Left ventricle myocardium inferior (tissue), 1 donor: ENCODE measurements at regions not wholly inside any gene's neighbourhood (a gene's known extent, or its start where the extent isn't known, plus 50 kb on each side); places are given as distances from the start of the nearest gene placed in this dataset.

Source experiments
- DNase-seq: peaks from one replicate; pipeline ENCODE4 v3.0.0-alpha.2; 2020
- H3K27ac ChIP-seq: fragments of 200-600 bp; replicated peaks from 2 replicates; pipeline ENCODE4 v1.8.0; 2021
- H3K27me3 ChIP-seq: fragments of 200-600 bp; 2 replicates; pipeline ENCODE4 v1.8.0; 2021; ENCODE audit warnings: low read depth
- H3K36me3 ChIP-seq: fragments of 200-600 bp; 2 replicates; pipeline ENCODE4 v1.8.0; 2021
- H3K4me1 ChIP-seq: fragments of 200-600 bp; 2 replicates; pipeline ENCODE4 v1.8.0; 2021
- H3K4me3 ChIP-seq: fragments of 200-600 bp; 2 replicates; pipeline ENCODE4 v1.8.0; 2021; ENCODE audit warnings: mild to moderate bottlenecking, moderate library complexity
- H3K9me3 ChIP-seq: fragments of 200-600 bp; replicated peaks from 2 replicates; pipeline ENCODE4 v1.8.0; 2021
- CTCF ChIP-seq: fragments of 200-600 bp; IDR thresholded peaks from 2 replicates; pipeline ENCODE4 v1.8.0; 2021; ENCODE audit warnings: antibody characterized with exemption, mild to moderate bottlenecking, borderline replicate concordance
- intact Hi-C: fragments of 100-400 bp; cut with micrococcal nuclease; formaldehyde crosslinking; loops from one replicate; pipeline ENCODE4 v1.11.0; 2022
- donor health status: DM: no; HTN: yes; CAD: no; lungs with severe emphysema.

GRCh38 chr15:98554272-98555172, 93.8 kb upstream of the IGF1R start:
- Histone ChIP-seq H3K9me3 (no peaks in the 10 kb centered on the region), H3K36me3 (no peaks in the 10 kb centered on the region), H3K27me3 (peaks cover 79% of the 10 kb centered on the region), H3K4me1 (no peaks in the 10 kb centered on the region), H3K27ac (no peak overlapping the region), H3K4me3 (no peak overlapping the region)
- no peak for TF ChIP-seq CTCF
- no peak for DNase-seq
- intact Hi-C loops = no loop called here

DNA sequence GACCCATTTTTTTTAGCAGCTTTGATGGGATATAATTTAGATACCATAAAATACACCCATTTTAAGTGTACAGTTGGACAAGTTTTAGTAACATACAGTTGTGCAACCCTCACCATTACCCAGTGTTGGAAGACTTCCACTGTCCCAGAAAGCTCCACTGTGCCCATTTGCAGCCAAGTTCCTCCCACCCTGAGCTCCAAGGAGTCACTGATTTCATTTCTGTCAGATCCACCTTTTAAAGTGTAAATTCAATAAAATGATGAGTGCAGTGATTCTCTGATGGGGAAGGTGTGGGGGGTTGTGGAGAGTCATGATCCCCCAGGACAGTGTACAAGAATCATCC, 93.2 kb upstream of the IGF1R start:
- H3K9me3 ChIP-seq = no peaks in the 10 kb centered on the region
- no peak for DNase-seq
- H3K27me3 ChIP-seq = peaks cover 81% of the 10 kb centered on the region
- no peak overlapping the region for H3K27ac ChIP-seq
- TF ChIP-seq CTCF = no peak
- H3K36me3 ChIP-seq = no peaks in the 10 kb centered on the region
- H3K4me1 ChIP-seq = no peaks in the 10 kb centered on the region
- no peak overlapping the region for H3K4me3 ChIP-seq
- intact Hi-C loops = no loop called here

DNA sequence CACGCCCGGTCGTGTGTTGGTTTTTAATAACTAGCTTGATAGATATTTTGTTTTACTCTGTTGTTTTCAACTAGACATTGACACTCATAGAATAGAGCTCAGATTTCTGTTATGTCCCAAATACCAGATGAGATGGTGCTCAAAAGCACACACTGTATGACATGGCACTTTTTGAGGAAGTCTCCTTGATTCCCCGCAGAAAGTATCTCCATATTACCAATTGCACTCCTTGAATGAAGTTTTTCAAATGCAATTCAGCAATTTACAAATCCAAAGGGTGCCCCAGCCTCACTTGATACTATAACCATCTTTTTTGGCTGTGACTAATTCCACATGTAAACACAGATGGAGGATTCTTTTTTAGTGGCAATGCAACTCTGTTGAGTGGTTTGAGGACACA, 92.0 kb upstream of the IGF1R start:
- Histone ChIP-seq H3K4me3 (no peak overlapping the region), H3K27ac (no peak overlapping the region), H3K9me3 (no peaks in the 10 kb centered on the region), H3K4me1 (no peaks in the 10 kb centered on the region), H3K27me3 (peaks cover 81% of the 10 kb centered on the region), H3K36me3 (no peaks in the 10 kb centered on the region)
- intact Hi-C loops = no loop called here
- DNase-seq = no peak
- TF ChIP-seq CTCF = no peak

DNA sequence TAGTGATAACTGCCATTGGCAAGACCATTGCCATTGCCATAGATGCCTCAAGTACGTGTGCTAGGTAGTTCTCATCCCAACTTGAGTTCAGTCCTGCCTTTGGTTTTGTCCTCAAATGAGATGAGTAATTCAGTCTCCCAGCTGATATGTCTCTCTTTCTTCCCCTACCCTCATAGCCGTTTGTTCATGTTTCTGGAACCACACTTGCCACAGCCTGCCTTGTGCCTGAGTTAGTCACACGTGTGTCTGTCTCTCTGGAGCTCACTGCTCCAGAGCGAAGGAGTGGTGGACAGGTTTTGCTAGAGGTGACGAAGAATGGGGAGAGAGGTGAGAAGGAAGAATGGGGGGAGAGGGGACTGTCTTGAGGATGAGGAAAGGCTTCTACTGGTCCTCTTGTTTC, 88.0 kb upstream of the IGF1R start:
- TF ChIP-seq CTCF = no peak
- Histone ChIP-seq H3K36me3 (no peaks in the 10 kb centered on the region), H3K27ac (no peak overlapping the region)

DNA sequence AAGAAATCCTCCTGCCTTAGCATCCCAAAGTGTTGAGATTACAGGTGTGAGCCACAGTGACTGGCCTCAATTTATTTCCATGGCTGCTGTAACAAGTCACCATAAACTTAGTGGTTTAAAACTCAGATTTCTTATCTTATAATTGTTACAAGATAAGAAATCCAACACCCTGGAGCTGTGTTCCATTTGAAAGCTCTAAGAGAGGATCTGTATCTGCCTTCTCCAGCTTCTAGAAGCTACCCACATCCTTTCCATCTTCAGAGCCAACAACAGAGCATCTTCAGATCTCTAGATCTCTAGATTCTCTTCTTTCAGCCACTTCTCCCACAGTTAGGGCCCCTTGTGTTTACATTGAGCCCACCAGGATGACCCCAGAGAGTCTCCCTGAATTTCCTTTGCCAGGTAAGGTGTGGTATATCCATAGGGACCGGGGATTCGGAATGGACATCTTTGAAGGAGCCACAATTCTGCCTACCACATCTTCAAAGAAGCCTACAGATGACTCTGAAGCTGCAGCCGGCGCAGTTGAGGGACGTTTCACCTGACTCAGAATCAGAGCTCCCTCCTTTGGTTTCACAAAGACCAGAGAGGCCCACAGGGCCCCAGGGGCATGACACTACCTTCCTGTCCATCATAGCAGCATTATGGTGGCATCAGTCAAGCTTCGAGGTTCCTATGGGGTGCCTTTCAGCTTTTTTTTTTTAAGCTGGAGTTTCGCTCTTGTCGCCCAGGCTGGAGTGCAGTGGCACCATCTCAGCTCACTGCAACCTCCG, 87.0 kb upstream of the IGF1R start:
- Histone ChIP-seq H3K27me3 (peaks cover 73% of the 10 kb centered on the region), H3K27ac (no peak overlapping the region), H3K9me3 (no peaks in the 10 kb centered on the region), H3K4me1 (no peaks in the 10 kb centered on the region), H3K4me3 (no peak overlapping the region), H3K36me3 (no peaks in the 10 kb centered on the region)
- intact Hi-C loops = no loop called here
- TF ChIP-seq CTCF = no peak
- DNase-seq = no peak

More for the DNA sequence above, 88.0 kb upstream of the IGF1R start:
- H3K9me3 ChIP-seq = no peaks in the 10 kb centered on the region
- peaks cover 72% of the 10 kb centered on the region for H3K27me3 ChIP-seq
- no peak for DNase-seq
- H3K4me1 ChIP-seq = no peaks in the 10 kb centered on the region
- H3K4me3 ChIP-seq = no peak overlapping the region
- intact Hi-C loops = no loop called here
